ENCODE measurements at regions not wholly inside any gene's neighbourhood (a gene's known extent, or its start where the extent isn't known, plus 50 kb on each side); places are given as distances from the start of the nearest gene placed in this dataset.
"Not testable (repeated sequence)": the region's sequence is repeated elsewhere in the genome, so short reads cannot be mapped to it uniquely, and the experiment has no call there.

DNA sequence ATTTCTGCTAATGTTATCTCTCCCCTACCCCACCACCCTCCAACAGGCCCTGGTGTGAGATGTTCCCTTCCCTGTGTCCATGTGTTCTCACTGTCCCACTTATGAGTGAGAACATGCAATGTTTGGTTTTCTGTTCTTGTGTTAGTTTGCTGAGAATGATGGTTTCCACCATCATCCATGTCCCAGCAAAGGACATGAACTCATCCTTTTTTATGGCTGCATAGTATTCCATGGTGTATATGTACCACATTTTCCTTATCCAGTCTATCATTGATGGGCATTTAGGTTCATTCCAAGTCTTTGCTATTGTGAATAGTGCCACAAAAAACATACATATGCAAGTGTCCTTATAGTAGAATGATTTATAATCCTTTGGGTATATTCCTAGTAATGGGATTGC, 104.5 kb downstream of the ZNF33B start:
- not testable (repeated sequence) for DNase-seq (ENCODE audit: low read depth in 2 of 2)

DNA sequence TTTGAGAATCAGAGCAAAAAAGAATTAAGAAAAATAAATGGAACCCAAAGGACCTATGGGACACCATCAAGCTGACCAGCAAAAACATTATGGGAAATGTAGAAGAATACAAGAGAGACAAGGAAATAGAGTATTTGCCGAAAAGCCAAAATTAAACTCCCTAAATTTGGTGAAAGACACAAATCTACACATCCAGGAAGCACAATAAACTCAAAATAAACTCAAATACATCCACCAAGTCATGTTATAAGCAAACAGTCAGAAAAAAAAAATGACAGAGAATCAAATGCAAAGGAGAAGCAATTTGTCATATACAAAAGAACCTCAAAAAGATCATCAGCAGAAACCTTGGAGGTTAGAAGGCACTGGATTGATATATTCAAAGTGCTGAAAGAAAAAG, 105.4 kb downstream of the ZNF33B start:
- no peak for DNase-seq (ENCODE audit: low read depth in 2 of 2)

DNA sequence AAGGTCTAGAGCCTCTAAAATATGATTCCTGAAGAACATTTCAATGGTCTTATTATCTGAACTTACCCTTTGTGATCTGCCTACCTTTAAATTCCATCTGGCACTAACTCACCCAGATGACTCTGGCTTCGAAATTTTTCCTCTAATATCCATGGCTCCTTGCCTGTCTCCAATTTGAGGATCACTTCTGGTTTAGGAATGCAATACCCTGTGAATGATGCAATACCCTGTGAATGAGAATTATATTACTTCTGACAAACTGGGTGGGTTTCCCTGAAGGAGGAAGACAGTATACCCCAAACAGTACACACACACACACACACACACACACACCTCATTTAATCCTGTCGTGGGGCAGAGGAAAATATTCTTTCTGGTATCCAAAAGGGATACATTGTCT, 115.3 kb downstream of the ZNF33B start:
- no peak for DNase-seq (ENCODE audit: low read depth in 2 of 2)

DNA sequence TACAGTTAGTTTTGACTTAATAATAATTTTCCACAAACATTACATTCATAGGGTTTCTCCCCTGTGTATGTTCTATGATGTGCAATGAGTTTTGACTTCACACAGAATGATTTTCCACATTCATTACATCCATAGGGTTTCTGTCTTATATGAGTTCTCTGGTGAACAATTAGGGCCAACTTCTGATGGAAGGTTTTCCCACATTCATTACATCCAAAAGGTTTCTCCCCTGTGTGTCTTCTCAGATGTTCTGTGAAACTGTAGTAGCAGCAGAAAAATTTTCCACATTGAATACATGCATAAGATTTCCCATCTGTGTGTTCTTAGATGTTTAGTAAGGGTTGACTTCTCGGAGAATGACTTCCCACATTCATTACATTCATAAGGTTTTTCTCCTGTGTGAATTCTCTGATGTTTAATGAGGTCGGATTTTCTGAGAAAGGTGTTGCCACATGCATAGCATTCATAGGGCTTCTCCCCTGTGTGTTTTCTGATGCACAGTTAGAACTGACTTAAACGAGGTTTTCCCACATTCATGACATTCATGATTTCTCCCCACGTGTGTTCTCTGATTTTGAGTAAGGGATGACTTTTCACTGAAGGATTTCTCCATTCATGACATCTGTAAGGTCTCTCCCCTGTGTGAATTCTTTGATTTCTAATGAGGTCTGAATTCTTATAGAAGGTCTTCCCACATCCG, 118.5 kb downstream of the ZNF33B start:
- DNase-seq (ENCODE audit: low read depth in 2 of 2): no peak

DNA sequence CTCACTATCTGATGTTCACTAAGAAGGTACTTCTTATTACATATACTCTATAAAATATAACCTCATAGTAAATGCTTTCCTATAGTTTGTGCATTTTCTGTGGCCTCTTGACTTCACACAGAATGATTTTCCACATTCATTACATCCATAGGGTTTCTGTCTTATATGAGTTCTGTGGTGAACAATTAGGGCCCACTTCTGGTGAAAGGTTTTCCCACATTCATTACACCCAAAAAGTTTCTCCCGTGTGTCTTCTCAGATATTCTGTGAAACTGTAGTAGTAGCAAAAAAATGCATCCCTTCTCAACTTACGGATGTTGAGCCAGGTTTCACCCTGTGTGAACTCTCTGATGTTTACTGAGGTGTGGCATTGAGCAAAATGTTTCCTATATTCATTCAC, 119.3 kb downstream of the ZNF33B start:
- DNase-seq (ENCODE audit: low read depth in 2 of 2): no peak

DNA sequence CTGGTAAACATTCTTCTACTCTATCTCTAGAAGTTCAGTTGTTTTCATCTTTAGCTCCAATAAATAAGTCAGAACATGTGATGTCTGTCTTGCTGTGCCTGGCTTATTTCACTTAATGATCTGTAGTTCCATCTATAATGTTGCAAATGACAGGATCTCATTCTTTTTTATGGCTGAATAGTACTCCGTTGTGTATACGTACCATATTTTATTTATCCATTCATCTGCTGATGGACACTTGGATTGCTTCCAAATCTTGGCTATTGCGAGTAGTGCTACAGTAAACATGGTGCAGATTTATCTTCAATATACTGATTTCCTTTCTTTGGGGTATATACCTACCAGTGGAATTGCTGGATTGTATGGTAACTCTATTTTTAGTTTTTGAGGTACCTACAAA, 124.4 kb downstream of the ZNF33B start:
- no peak for DNase-seq (ENCODE audit: low read depth in 2 of 2)

DNA sequence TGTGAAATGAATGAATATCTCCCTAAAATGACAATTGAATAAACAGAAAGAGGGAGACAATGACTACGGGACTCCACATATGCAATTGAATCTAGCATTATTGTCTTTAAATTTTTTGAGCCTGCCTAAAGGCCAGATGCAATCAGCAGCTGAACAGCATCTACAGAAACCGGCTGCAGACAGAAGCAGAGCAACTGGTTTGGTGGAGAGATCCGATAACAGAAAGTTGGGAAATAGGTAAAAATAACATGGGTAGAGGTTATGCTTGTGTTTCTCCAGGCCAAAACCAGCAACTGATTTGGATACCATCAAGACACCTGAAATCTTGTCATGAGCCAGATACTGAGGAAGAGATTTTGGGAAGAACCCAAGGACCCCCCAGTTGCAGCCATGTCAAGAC, 146.6 kb downstream of the ZNF33B start:
- DNase-seq (ENCODE audit: low read depth in 2 of 2): no peak

DNA sequence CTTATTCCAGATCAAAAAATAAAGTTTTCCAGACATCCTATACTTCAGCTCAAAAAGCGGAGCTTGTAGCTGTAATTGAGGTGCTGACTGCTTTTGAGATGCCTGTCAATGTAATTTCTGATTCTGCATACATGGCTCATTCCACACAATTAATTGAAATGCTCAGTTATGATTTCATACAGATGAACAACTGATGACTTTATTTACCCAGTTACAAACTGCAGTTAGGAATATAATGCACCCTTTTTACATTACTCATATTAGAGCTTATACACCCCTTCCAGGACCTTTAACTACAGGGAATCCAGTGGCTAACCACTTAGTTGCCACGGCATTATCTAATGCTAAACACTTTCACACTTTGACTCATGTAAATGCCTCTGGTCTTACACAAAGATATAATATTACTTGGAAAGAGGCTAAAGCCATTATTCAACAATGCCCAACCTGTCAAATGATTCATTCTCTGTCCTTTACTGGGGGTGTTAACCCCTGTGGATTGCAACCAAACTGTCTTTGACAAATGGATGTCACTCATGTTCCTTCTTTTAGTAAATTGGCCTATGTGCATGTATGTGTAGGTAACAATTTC, 147.3 kb downstream of the ZNF33B start:
- DNase-seq (ENCODE audit: low read depth in 2 of 2): no peak

DNA sequence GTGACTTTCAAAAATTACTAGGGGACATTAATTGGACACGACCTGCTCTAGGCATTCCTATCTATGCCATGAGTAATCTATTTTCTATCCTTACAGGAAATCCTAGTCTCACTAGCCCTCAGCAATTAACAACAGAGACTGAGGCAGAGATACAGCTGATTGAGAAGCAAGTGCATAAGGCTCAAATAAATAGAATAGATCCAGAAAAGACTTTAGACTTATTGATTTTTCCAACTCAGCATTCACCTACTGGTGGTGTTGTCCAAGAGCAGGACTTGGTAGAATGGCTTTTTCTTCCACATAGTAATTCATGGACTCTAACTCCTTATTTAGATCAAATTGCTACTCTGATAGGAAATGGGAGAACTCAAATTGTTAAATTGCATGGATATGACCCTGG, 148.0 kb downstream of the ZNF33B start:
- no peak for DNase-seq (ENCODE audit: low read depth in 2 of 2)

DNA sequence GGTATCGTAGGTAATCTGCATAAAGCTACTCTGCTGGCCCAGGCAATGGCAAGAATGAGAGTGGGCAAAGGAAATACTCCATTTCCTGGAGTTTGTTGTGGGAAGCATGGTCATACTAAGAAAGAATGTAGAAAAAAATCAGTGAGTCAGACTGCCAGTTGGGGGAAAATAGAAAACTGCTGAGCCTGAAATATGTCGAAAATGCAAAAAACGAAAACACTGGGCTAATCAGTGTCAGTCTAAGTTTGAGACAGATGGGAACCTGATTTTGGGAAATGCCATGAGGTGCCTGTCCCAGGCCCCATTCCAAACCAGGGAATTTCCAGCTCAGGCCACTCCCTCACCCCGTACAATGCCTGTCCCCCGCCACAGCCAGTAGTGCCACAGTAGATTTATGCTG, 150.0 kb downstream of the ZNF33B start:
- no peak for DNase-seq (ENCODE audit: low read depth in 2 of 2)

DNA sequence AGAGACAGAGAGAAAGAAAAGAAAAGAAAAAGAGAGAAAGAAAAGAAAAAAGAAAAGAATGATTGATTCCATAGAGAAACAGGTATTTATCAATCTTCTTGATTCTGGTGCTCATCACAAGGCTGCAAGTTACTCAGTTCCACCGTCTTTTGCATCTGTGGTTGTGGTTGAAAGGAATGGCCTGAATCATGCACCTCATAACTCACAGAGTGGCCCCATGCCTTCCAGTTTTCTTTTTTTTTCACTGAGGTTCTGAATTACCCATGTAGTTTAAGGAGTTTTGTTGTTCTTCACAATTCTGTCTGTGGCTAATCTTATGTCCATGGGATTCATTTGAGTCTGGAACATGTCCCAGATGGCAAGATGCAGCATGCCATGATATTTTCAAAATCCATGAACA, 156.0 kb downstream of the ZNF33B start:
- DNase-seq (ENCODE audit: low read depth in 2 of 2): no peak

DNA sequence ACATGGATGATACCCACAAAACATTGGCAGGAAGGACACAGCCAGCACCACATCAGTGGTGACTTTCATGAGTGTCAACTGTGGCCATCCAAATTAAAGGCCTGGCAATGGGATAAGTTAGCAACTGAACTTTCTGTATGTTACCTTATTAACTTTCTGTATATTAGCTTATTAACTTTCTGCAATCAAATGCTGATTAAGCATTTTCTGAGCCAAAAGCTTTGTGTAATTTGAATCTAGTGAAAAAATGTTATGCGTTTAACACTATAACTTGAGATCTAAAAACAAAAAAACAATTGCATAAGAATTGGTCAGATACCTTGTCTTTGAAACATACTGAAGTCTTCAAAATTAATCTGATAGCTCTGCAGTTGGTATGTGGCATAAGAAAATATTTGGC, 159.3 kb downstream of the ZNF33B start:
- DNase-seq (ENCODE audit: low read depth in 2 of 2): no peak

DNA sequence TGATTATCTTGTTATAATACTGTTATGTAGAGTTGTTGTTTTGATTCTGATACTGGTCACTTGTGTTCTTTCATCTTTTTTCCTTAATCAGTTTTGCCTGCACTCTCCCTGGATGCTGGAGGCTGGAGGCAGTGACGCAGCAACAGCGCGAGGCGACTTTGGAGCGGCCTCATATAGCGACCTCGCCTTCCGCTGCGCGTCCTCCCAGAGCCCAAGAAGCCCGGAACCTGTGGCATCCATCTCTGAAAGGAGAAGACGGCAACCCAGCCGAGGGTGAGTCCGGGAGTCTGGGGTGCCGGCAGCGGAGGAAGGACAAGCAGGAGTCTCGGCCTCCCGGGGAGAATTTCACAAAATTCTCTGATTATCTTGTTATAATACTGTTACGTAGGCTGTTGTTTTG, 161.2 kb downstream of the ZNF33B start:
- DNase-seq (ENCODE audit: low read depth in 2 of 2): no peak

DNA sequence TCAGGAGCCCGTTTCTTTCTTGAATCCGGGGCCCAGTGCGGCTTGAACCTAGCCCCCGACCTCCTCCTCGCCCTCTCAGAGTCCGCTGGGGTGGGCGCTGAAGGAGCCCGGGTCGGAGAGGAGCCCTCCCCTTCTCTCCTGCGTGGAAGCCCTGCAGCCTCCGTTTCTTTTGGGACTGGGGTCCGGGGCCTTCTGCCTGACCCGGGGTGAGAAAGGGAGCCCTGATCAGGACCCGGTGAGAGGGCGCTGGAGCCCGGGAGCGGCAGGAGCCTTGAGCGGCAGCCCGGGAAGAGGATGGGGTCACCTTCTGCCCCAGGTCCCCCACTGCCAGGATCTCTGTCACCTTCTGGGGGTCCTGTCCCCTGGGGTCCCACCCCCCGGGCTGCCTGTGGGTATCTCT, 162.3 kb downstream of the ZNF33B start:
- no peak for DNase-seq (ENCODE audit: low read depth in 2 of 2)

DNA sequence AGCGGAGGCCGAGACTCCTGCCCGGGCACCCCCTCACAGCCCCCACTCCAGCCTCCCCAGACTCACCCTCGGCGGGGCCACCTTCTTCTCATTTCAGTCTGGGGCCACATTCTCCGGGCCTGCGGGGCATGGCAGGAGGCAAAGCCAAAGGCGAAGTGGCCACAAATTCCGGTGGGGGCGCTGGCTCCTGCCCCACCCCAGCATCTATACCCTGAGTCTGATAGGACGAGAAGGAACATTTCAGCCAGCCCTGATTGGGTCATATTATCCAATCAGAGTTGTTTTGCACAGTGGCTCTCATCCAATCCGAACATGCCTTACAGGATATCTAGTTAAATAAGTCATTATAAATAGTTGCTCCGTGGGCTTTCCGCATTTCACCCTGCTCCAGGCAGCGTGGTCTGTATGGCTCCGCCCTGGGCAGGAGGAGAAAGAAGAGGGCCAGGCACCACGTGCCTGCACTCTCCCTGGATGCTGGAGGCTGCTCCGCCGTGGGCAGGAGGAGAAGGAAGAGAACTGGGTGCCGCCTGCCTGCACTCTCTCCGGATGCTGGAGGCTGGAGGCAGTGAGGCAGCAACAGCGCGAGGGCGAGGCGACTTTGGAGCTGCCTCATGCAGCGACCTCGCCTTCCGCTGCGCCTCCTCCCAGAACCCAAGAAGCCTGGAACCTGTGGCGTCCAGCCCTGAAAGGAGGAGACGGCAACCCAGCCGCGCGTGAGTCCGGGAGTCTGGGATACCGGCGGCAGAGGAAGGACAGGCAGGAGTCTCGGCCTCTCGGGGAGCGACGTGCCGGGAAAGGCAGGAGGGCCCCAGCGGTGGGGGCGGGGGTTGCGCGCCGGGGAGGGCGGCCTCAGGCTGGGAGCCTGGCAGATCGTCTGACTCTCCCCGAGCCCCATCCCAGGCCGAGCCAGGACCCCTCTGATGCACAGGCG, 162.9 kb downstream of the ZNF33B start:
- DNase-seq (ENCODE audit: low read depth in 2 of 2): no peak

DNA sequence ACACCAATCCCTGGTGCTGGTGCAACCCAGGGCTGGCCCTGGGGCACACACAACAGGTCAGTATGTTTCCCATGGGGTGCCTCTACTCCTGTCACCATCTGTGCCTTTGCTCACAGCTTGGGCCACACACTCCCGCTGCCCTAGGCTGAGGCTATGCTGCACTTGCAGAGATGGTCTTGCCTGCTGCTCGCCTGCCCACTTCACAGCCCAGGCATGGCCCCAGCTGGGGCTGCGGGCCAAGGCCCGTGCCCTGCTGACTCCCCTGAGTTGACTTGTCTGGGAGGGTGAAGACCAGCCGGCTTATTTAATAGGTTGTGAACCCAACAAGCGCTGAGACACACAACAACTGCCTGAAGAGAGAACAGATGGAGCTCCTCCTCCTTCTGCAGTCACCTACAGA, 184.1 kb downstream of the ZNF33B start:
- no peak for DNase-seq (ENCODE audit: low read depth in 2 of 2)

DNA sequence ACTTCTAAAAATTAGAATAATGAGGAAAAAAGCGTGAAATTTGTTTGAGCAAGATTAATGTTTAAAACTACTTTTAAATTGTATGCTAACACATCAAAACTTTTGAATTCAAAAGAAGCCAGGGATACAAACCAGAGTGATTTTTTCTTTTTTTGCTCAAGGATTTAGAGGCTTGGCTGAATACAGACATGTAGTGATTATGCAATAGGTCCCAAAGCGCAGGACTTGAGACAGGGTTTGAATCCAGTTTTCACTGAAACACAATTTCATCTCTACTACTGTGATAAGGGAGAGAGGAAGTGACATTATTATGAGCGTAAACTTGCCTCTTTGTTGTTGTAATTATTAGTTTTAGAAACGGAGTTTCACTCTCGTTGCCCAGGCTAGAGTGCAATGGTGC, 207.3 kb downstream of the ZNF33B start:
- DNase-seq (ENCODE audit: low read depth in 2 of 2): no peak

DNA sequence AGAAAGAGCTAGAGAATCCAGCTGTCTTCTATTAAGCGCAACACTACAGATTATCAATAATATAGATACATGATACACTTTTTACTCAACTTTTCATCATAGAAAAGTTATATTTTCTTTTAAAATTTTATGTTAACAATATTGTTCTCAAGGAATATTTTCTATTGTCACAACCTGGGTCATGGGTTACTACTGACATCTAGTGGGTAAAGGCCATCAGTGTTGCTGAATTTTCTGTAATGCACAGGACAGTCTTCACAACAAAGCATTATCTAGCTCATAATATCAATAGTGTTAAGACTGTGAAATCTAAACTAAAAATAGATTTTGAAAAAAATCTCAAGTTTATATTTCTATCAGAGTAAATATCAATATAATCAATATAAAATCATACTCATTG, 209.8 kb downstream of the ZNF33B start:
- DNase-seq (ENCODE audit: low read depth in 2 of 2): no peak

DNA sequence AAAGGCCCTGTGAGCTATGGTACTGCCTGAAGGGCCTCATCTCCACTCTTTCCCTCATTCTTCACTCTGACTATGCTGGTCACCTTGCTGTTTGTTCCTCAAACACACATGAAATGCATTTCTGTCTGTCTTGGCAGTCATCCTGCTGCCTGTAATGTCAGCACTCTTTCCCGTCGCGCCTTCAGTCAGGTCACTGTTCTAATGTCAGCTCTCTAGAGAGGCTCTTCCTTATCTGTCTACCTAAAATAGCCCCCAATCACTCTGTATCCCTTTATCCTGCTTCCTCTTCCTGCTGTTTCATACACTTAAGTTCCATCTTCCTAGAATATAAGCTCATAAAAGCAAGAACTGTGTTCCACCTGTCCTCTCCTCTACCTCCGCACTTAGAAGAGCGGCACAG, 215.5 kb downstream of the ZNF33B start:
- DNase-seq (ENCODE audit: low read depth in 2 of 2): no peak

DNA sequence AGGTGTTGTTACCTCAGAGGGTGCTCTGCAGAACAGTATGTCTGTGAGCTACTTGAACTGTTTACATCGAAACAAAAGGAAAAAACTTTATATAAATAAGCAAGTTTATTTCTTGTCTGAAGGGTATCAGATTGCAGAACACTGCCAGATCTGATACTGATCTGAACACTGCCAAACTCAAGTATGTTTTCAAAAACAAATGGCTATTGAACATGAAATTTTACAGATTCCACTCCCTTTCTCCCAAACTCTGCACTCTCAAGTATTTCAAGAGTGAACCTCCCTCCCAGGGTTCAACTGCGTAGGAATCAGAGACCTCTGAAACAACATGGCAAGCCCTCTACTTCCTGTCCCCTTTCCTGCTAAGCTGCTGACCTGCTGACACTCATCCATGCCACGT, 216.6 kb downstream of the ZNF33B start:
- no peak for DNase-seq (ENCODE audit: low read depth in 2 of 2)

DNA sequence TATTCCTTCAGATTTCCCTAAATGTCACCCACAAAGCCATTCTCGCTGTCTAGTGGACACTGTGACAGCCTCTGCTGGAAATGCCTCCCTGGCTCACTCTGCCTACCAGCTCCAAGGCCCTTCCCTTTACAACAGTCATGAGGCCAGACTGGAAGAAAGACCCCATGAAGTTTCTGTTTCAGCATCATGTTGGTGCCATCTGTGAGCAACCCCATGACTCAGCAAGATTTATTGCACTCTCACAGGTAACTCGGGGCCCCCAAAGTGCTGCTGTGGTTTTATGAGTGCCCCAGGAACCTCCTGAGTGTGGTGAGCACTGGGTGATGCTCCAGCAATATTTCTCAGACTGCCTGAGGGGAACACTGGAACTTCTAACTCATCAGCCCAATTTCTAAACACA, 218.6 kb downstream of the ZNF33B start:
- DNase-seq (ENCODE audit: low read depth in 2 of 2): no peak

DNA sequence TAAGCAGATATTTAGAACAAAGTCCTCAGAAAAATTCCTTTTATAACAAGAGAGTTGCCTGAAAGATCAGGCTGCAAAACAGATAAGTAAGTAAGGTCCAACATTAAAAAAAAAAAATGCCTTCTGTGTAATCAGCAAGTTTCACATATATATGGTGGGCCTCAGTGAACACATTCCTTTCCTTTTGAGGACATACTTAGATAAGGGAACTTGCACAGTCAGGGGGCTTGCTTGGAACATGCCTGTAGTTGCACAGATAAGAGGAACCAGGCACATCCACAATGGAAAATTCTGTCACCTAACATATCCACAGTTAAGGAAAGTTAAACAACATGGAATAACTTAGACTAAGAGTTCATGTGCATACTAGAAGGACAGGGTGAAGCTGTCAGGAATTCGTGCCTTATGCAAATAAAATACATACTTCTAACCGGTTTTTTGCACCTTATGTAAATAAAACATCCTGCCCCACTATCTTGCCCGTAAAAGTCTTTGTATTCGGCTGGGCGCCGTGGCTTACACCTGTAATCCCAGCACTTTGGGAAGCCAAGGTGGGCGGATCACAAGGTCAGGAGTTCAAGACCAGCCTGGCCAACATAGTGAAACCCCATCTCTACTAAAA, 257.3 kb downstream of the ZNF33B start:
- no peak for DNase-seq (ENCODE audit: low read depth in 2 of 2)

All from stimulated activated CD4-positive, alpha-beta T cell treated with anti-CD3 and anti-CD28 coated beads, Interleukin-12 subunit alpha, Interleukin-12 subunit beta, amount 100 ng/mL, for 24 hours (primary cell).